HG02852 (cell line): ENCODE measurements at regions not wholly inside any gene's neighbourhood (a gene's known extent, or its start where the extent isn't known, plus 50 kb on each side); places are given as distances from the start of the nearest gene placed in this dataset.
"Not testable (repeated sequence)": the region's sequence is repeated elsewhere in the genome, so short reads cannot be mapped to it uniquely, and the experiment has no call there.

Source experiments
- ATAC-seq: cut with Tn5 transposase; IDR thresholded peaks from one replicate; pipeline ENCODE4 v1.9.1; 2021; ENCODE audit warnings: mild to moderate bottlenecking, moderate library complexity; ENCODE audit not compliant: unreplicated experiment

- ATAC-seq, result not testable (repeated sequence)
These were observed 131.9 kb downstream of the CWH43 start for GRCh38 chr4:49117951-49118350.

DNA sequence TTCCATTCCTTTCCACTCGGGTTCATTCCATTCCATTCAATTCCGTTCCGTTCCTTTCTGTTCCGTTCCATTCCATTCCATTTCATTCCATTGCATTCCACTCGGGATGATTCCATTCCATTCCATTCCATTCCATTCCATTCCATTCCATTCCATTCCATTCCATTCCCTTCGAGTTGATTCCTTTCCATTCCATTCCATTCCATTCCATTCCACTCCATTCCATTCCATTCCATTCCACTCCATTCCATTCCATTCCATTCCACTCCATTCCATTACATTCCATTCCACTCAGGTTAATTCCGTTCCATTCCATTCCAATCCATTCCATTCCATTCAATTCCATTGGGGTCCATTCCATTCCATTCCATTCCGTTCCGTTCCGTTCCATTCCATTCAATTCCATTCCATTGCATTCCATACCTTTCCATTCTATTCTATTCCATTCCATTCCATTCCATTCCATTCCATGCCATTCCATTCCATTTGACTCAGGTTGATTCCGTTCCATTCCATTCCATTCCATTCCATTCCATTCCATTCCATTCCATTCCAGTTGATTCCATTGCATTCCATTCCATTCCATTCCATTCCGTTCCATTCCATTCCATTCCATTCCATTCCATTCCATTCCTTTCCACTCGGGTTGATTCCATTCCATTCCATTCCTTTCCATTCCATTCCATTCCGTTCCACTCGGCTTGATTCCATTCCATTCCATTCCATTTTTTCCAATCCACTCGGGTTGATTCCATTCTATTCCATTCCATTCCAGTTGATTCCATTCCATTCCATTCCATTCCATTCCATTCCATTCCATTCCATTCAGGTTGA is 132.5 kb downstream of the CWH43 start:
- peak; percentile 51 for ATAC-seq

DNA sequence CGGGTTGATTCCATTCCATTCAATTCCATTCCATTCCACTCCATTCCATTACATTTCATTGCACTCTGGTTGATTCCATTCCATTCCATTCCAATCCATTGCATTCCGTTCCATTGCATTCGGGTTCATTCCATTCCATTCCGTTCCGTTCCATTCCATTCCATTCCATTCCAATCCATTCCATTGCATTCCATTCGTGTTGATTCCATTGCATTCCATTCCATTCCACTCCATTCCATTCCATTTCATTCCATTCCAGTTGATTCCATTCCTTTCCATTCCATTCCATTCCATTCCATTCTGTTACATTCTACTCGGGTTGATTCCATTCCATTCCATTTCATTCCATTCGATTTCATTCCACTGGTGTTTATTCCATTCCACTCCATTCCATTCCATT is 133.3 kb downstream of the CWH43 start:
- ATAC-seq, result not testable (repeated sequence)

GRCh38 chr4:49120042-49120779 is 134.1 kb downstream of the CWH43 start:
- ATAC-seq, result not testable (repeated sequence)

- ATAC-seq, result peak; percentile 26
These were observed 134.7 kb downstream of the CWH43 start for GRCh38 chr4:49120804-49121203.

DNA sequence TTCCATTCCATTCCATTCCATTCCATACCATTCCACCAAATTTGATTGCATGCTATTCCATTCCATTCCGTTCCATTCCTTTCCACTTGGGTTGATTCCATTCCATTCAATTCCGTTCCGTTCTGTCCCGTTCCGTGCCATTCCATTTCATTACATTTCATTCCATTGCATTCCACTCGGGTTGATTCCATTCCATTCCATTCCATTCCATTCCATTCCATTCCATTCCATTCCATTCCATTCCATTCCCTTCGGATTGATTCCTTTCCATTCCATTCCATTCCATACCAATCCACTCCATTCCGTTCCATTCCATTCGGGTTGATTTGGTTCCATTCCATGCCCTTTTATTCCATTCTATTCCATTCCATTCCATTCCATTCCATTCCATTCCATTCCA is 140.4 kb downstream of the CWH43 start:
- not testable (repeated sequence) for ATAC-seq

- not testable (repeated sequence) for ATAC-seq
These were observed 140.8 kb downstream of the CWH43 start for GRCh38 chr4:49126858-49127257.

GRCh38 chr4:49129385-49129784 is 143.3 kb downstream of the CWH43 start:
- ATAC-seq, result not testable (repeated sequence)

- ATAC-seq, result not testable (repeated sequence)
These were observed 143.8 kb downstream of the CWH43 start for GRCh38 chr4:49129870-49130269.

- ATAC-seq, result not testable (repeated sequence)
These were observed 144.6 kb downstream of the CWH43 start for GRCh38 chr4:49130724-49131123.

- ATAC-seq, result peak; percentile 57
These were observed 151.0 kb downstream of the CWH43 start for GRCh38 chr4:49137043-49137442.

DNA sequence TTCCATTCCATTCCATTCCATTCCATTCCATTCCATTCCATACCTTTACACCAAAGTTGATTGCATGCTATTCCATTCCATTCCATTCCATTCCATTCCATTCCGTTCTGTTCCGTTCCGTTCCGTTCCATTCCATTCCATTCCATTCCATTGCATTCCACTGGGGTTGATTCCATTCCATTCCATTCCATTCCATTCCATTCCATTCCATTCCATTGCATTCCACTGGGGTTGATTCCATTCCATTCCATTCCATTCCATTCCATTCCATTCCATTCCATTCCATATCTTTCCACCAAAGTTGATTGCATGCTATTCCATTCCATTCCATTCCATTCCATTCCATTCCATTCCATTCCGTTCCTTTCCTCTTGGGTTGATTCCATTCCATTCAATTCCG is 151.9 kb downstream of the CWH43 start:
- not testable (repeated sequence) for ATAC-seq

GRCh38 chr4:49138818-49139217 is 152.7 kb downstream of the CWH43 start:
- not testable (repeated sequence) for ATAC-seq

DNA sequence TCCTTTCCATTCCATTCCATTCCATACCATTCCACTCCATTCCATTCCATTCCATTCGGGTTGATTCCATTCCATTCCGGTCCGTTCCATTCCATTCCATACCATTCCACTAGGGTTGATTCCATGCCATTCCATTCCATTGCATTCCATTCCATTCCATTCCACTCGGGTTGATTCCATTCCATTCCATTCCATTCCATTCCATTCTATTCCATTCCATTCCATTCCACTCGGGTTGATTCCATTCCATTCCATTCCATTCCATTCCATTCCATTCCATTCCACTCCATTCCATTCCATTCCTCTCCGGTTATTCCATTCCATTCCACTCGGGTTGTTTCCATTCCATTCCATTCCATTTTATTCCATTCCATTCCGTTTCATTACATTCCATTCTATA is 153.4 kb downstream of the CWH43 start:
- ATAC-seq, result peak; percentile 34

GRCh38 chr4:49140351-49140750 is 154.3 kb downstream of the CWH43 start:
- not testable (repeated sequence) for ATAC-seq

- ATAC-seq, result not testable (repeated sequence)
These were observed 155.9 kb downstream of the CWH43 start for GRCh38 chr4:49141955-49142354.

DNA sequence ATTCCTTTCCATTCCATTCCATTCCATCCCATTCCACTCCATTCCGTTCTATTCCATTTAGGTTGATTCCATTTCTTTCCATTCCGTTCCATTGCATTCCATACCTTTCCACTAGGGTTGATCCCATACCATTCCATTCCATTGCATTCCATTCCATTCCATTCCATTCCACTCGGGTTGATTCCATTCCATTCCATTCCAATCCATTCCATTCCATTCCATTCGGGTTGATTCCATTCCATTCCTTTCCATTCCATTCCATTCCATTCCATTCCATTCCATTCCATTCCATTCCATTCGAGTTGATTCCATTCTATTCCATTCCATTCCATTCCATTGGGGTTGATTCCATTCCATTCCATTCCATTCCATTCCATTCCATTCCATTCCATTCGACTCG is 161.1 kb downstream of the CWH43 start:
- peak; percentile 54 for ATAC-seq

GRCh38 chr4:49147596-49147995 is 161.5 kb downstream of the CWH43 start:
- not testable (repeated sequence) for ATAC-seq

- peak; percentile 68 for ATAC-seq
These were observed 163.2 kb downstream of the CWH43 start for GRCh38 chr4:49149006-49149975.

DNA sequence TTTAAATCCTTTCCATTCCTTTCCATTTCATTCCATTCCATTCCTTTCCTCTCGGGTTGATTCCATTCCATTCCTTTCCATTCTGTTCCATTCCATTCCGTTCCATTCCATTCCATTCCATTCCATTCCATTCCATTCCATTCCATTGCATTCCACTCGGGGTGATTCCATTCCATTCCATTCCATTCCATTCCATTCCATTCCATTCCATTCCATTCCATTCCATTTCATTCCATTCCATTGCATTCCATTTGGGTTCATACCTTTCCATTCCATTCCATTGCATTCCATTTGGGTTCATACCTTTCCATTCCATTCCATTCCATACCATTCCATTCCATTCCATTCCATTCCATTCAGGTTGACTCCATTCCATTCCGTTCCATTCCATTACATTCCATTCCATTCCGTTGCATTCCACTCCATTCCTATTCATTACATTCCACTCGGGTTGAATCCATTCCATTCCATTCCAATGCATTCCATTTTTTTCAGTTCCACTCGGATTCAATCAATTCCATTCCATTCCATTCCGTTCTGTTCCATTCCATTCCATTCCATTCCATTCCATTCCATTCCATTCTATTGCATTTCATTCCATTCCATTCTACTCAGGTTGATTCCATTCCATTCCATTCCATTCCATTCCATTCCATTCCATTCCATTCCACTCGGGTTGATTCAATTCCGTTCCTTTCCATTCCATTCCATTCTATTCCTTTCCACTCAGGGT is 164.4 kb downstream of the CWH43 start:
- ATAC-seq, result not testable (repeated sequence)
